ENCODE measurements at regions not wholly inside any gene's neighbourhood (a gene's known extent, or its start where the extent isn't known, plus 50 kb on each side); places are given as distances from the start of the nearest gene placed in this dataset.
"Not testable (repeated sequence)": the region's sequence is repeated elsewhere in the genome, so short reads cannot be mapped to it uniquely, and the experiment has no call there.

GRCh38 chr4:112770114-112770513, 133.2 kb downstream of the LARP7 start:
- DNase-seq (ENCODE audit: extremely low read depth in 1 of 2, low read depth in 1 of 2): no peak

GRCh38 chr4:112775801-112776200, 138.9 kb downstream of the LARP7 start:
- no peak for DNase-seq (ENCODE audit: extremely low read depth in 1 of 2, low read depth in 1 of 2)

GRCh38 chr4:112776535-112776934, 139.6 kb downstream of the LARP7 start:
- no peak for DNase-seq (ENCODE audit: extremely low read depth in 1 of 2, low read depth in 1 of 2)

- no peak for DNase-seq (ENCODE audit: extremely low read depth in 1 of 2, low read depth in 1 of 2)
Measured at GRCh38 chr4:112778520-112778919, 141.6 kb downstream of the LARP7 start.

GRCh38 chr4:112793033-112793432, 156.1 kb downstream of the LARP7 start:
- DNase-seq (ENCODE audit: extremely low read depth in 1 of 2, low read depth in 1 of 2): no peak

GRCh38 chr4:112800001-112800400, 163.1 kb downstream of the LARP7 start:
- no peak for DNase-seq (ENCODE audit: extremely low read depth in 1 of 2, low read depth in 1 of 2)

GRCh38 chr4:112801341-112801740, 164.4 kb downstream of the LARP7 start:
- DNase-seq (ENCODE audit: extremely low read depth in 1 of 2, low read depth in 1 of 2): no peak

- no peak for DNase-seq (ENCODE audit: extremely low read depth in 1 of 2, low read depth in 1 of 2)
Measured at GRCh38 chr4:112802780-112803179, 165.8 kb downstream of the LARP7 start.

GRCh38 chr4:112807083-112807482, 170.1 kb downstream of the LARP7 start:
- DNase-seq (ENCODE audit: extremely low read depth in 1 of 2, low read depth in 1 of 2): no peak

GRCh38 chr4:112808001-112808400, 171.1 kb downstream of the LARP7 start:
- no peak for DNase-seq (ENCODE audit: extremely low read depth in 1 of 2, low read depth in 1 of 2)

- peak in 1 of 2 donors; percentile 2 for DNase-seq (ENCODE audit: extremely low read depth in 1 of 2, low read depth in 1 of 2)
Measured at GRCh38 chr4:112813790-112814189, 176.8 kb downstream of the LARP7 start.

GRCh38 chr4:112817933-112818593, 181.1 kb downstream of the LARP7 start:
- peak; percentile 10 to 45 for DNase-seq (ENCODE audit: extremely low read depth in 1 of 2, low read depth in 1 of 2)

GRCh38 chr4:112818594-112818965, 181.6 kb downstream of the LARP7 start:
- DNase-seq (ENCODE audit: extremely low read depth in 1 of 2, low read depth in 1 of 2): no peak

GRCh38 chr4:112819729-112820128, 182.8 kb downstream of the LARP7 start:
- DNase-seq (ENCODE audit: extremely low read depth in 1 of 2, low read depth in 1 of 2): no peak

GRCh38 chr4:112823156-112823555, 186.2 kb downstream of the LARP7 start:
- DNase-seq (ENCODE audit: extremely low read depth in 1 of 2, low read depth in 1 of 2): no peak

GRCh38 chr4:112823606-112824005, 186.7 kb downstream of the LARP7 start:
- no peak for DNase-seq (ENCODE audit: extremely low read depth in 1 of 2, low read depth in 1 of 2)

GRCh38 chr4:112830753-112831386, 193.9 kb downstream of the LARP7 start:
- DNase-seq (ENCODE audit: extremely low read depth in 1 of 2, low read depth in 1 of 2): no peak

- no peak for DNase-seq (ENCODE audit: extremely low read depth in 1 of 2, low read depth in 1 of 2)
Measured at GRCh38 chr4:112832493-112832892, 195.6 kb downstream of the LARP7 start.

- no peak for DNase-seq (ENCODE audit: extremely low read depth in 1 of 2, low read depth in 1 of 2)
Measured at GRCh38 chr4:112836895-112837294, 200.0 kb downstream of the LARP7 start.

GRCh38 chr4:112838015-112838414, 201.1 kb downstream of the LARP7 start:
- not testable (repeated sequence) for DNase-seq (ENCODE audit: extremely low read depth in 1 of 2, low read depth in 1 of 2)

- no peak for DNase-seq (ENCODE audit: extremely low read depth in 1 of 2, low read depth in 1 of 2)
Measured at GRCh38 chr4:112840061-112840460, 203.1 kb downstream of the LARP7 start.

- DNase-seq (ENCODE audit: extremely low read depth in 1 of 2, low read depth in 1 of 2): no peak
Measured at GRCh38 chr4:112840619-112841018, 203.7 kb downstream of the LARP7 start.

- DNase-seq (ENCODE audit: extremely low read depth in 1 of 2, low read depth in 1 of 2): no peak
Measured at GRCh38 chr4:112842513-112842912, 205.6 kb downstream of the LARP7 start.

Data from stimulated activated CD8-positive, alpha-beta memory T cell treated with anti-CD3 and anti-CD28 coated beads, Interleukin-7, amount 100 ng/mL, for 48 hours (primary cell).